IMR-90 (cell line): ENCODE measurements at regions not wholly inside any gene's neighbourhood (a gene's known extent, or its start where the extent isn't known, plus 50 kb on each side); places are given as distances from the start of the nearest gene placed in this dataset.

Source experiments
- CEBPB ChIP-seq: IDR thresholded peaks from 2 replicates; pipeline ENCODE4 v1.6.1; 2012; ENCODE audit warnings: low read depth, low read length, improper control_type of control experiment
- CHD1 ChIP-seq: IDR thresholded peaks from 2 replicates; pipeline ENCODE4 v1.6.1; 2012; ENCODE audit warnings: low read depth, low read length, improper control_type of control experiment
- CTCF ChIP-seq: conservative IDR thresholded peaks from 2 replicates; pipeline ENCODE4 v1.5.1; 2012; ENCODE audit warnings: mild to moderate bottlenecking, low read depth, low read length, improper control_type of control experiment
- FOS ChIP-seq: fragments of 150-350 bp; IDR thresholded peaks from 2 replicates; pipeline ENCODE4 v1.6.1; 2016; ENCODE audit warnings: low read depth, low read length
- MAFK ChIP-seq: IDR thresholded peaks from 2 replicates; pipeline ENCODE4 v1.6.1; 2012; ENCODE audit warnings: low read depth, low read length, improper control_type of control experiment
- MAZ ChIP-seq: IDR thresholded peaks from 2 replicates; pipeline ENCODE4 v1.6.1; 2012; ENCODE audit warnings: low read depth, mild to moderate bottlenecking, low read length, improper control_type of control experiment, moderate library complexity, borderline replicate concordance
- MXI1 ChIP-seq: IDR thresholded peaks from 2 replicates; pipeline ENCODE4 v1.6.1; 2012; ENCODE audit warnings: low read depth, mild to moderate bottlenecking, low read length, moderate library complexity, borderline replicate concordance
- POLR2A ChIP-seq: IDR thresholded peaks from 2 replicates; pipeline ENCODE4 v1.6.1; 2012; ENCODE audit warnings: mild to moderate bottlenecking, low read depth, low read length
- RAD21 ChIP-seq: IDR thresholded peaks from 2 replicates; pipeline ENCODE4 v1.6.1; 2012; ENCODE audit warnings: low read length, improper control_type of control experiment
- RCOR1 ChIP-seq: IDR thresholded peaks from 2 replicates; pipeline ENCODE4 v1.6.1; 2012; ENCODE audit warnings: mild to moderate bottlenecking, low read length, improper control_type of control experiment; ENCODE audit not compliant: insufficient replicate concordance
- RFX5 ChIP-seq: IDR thresholded peaks from 2 replicates; pipeline ENCODE4 v1.8.0; 2012; ENCODE audit warnings: low read depth, mild to moderate bottlenecking, low read length, moderate library complexity
- USF2 ChIP-seq: fragments of 150-350 bp; IDR thresholded peaks from 2 replicates; pipeline ENCODE4 v1.6.1; 2017; ENCODE audit warnings: mild to moderate bottlenecking, antibody characterized with exemption, low read length, low read depth

- no peak for TF ChIP-seq MAZ
- TF ChIP-seq POLR2A = no peak
- TF ChIP-seq CTCF = no peak
- TF ChIP-seq MXI1 = no peak
- TF ChIP-seq MAFK = no peak
- TF ChIP-seq RAD21 = no peak
- no peak for TF ChIP-seq RCOR1
- TF ChIP-seq FOS = no peak
- TF ChIP-seq CEBPB = no peak
- no peak for TF ChIP-seq CHD1
- TF ChIP-seq USF2 = no peak
- no peak for TF ChIP-seq RFX5
Observed at GRCh38 chr16:47917118-47917517, 238.7 kb downstream of the ABCC12 start.
